Endodermal cell (in vitro differentiated cells): ENCODE measurements at regions not wholly inside any gene's neighbourhood (a gene's known extent, or its start where the extent isn't known, plus 50 kb on each side); places are given as distances from the start of the nearest gene placed in this dataset.

Experiments used
- DNase-seq: peaks from one replicate; pipeline ENCODE4 v3.0.0-alpha.2; 2017
- H3K27ac ChIP-seq: 2 replicates; pipeline ENCODE4 v1.5.1; 2013; ENCODE audit warnings: mild to moderate bottlenecking, low read depth, low read length, moderate library complexity
- H3K27me3 ChIP-seq: 2 replicates; pipeline ENCODE4 v1.6.1; 2013; ENCODE audit warnings: mild to moderate bottlenecking, low read length, moderate library complexity; ENCODE audit not compliant: insufficient read depth, control insufficient read depth, poor library complexity, severe bottlenecking
- H3K36me3 ChIP-seq: 2 replicates; pipeline ENCODE4 v1.7.0; 2013; ENCODE audit warnings: mild to moderate bottlenecking, low read length, moderate library complexity; ENCODE audit not compliant: control insufficient read depth, insufficient read depth
- H3K4me1 ChIP-seq: one replicate; pipeline ENCODE4 v1.7.0; 2013; ENCODE audit warnings: low read length; ENCODE audit not compliant: control insufficient read depth, insufficient read depth
- H3K4me3 ChIP-seq: 2 replicates; pipeline ENCODE4 v1.5.1; 2013; ENCODE audit warnings: mild to moderate bottlenecking, low read length, moderate library complexity
- H3K9ac ChIP-seq: 2 replicates; pipeline ENCODE4 v1.6.1; 2013; ENCODE audit warnings: mild to moderate bottlenecking, low read length, moderate library complexity; ENCODE audit not compliant: poor library complexity, severe bottlenecking; ENCODE audit errors: extremely low read depth
- H3K9me3 ChIP-seq: 2 replicates; pipeline ENCODE4 v1.6.1; 2013; ENCODE audit warnings: mild to moderate bottlenecking, low read length, moderate library complexity; ENCODE audit not compliant: control insufficient read depth
- H3K27ac Mint-ChIP-seq: 2 replicates; pipeline ENCODE4 v1.8.0; 2020; ENCODE audit warnings: mixed read lengths
- H3K27me3 Mint-ChIP-seq: 2 replicates; pipeline ENCODE4 v1.8.0; 2021; ENCODE audit warnings: mild to moderate bottlenecking, mixed read lengths; ENCODE audit not compliant: insufficient read depth
- H3K36me3 Mint-ChIP-seq: 2 replicates; pipeline ENCODE4 v1.8.0; 2020; ENCODE audit warnings: low read depth, mixed read lengths
- H3K4me1 Mint-ChIP-seq: 2 replicates; pipeline ENCODE4 v1.8.0; 2020; ENCODE audit warnings: mixed read lengths
- H3K4me3 Mint-ChIP-seq: 2 replicates; pipeline ENCODE4 v1.8.0; 2020; ENCODE audit warnings: mild to moderate bottlenecking, moderate library complexity, mixed read lengths
- H3K9me3 Mint-ChIP-seq: 2 replicates; pipeline ENCODE4 v1.8.0; 2020; ENCODE audit warnings: mild to moderate bottlenecking, mixed read lengths
- WGBS, 2 experiments: methylation state at CpG; one replicate each; pipeline versions ENCODE4 v1.1.5 to v1.1.7; 2013; ENCODE audit warnings: missing lambda C conversion rate in 2 of 2, mixed read lengths in 1 of 2; ENCODE audit not compliant: insufficient coverage in 1 of 2, insufficient read length in 1 of 2; 5-methylcytosine and 5-hydroxymethylcytosine counted together
- TF ChIP-seq, protein P1 (sequence below): fragments of 200-600 bp; sonication (generic); conservative IDR thresholded peaks from 2 replicates; pipeline ENCODE4 v1.5.0; 2021; ENCODE audit warnings: antibody characterized with exemption, mild to moderate bottlenecking

- TF ChIP-seq, protein P1, sequence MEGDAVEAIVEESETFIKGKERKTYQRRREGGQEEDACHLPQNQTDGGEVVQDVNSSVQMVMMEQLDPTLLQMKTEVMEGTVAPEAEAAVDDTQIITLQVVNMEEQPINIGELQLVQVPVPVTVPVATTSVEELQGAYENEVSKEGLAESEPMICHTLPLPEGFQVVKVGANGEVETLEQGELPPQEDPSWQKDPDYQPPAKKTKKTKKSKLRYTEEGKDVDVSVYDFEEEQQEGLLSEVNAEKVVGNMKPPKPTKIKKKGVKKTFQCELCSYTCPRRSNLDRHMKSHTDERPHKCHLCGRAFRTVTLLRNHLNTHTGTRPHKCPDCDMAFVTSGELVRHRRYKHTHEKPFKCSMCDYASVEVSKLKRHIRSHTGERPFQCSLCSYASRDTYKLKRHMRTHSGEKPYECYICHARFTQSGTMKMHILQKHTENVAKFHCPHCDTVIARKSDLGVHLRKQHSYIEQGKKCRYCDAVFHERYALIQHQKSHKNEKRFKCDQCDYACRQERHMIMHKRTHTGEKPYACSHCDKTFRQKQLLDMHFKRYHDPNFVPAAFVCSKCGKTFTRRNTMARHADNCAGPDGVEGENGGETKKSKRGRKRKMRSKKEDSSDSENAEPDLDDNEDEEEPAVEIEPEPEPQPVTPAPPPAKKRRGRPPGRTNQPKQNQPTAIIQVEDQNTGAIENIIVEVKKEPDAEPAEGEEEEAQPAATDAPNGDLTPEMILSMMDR: no peak
- H3K27ac ChIP-seq: no peak overlapping the region
- Mint-ChIP-seq H3K27ac (no peak overlapping the region), H3K36me3 (no peaks in the 10 kb centered on the region), H3K9me3 (no peaks in the 10 kb centered on the region), H3K4me1 (peaks cover 50% of the 10 kb centered on the region), H3K4me3 (no peak overlapping the region), H3K27me3 (peaks cover 22% of the 10 kb centered on the region)
- DNase-seq: no peak
- WGBS, 2 experiments: 89 to 92% methylated on average over 6 of the region's 6 CpGs
- no peak overlapping the region for H3K9ac ChIP-seq
- H3K4me3 ChIP-seq: no peak overlapping the region
- H3K9me3 ChIP-seq: no peaks in the 10 kb centered on the region
- peaks cover 12% of the 10 kb centered on the region for H3K4me1 ChIP-seq
- H3K36me3 ChIP-seq: no peaks in the 10 kb centered on the region
- H3K27me3 ChIP-seq: no peaks in the 10 kb centered on the region
Measured at GRCh38 chr9:107588393-107588792, 98.8 kb upstream of the KLF4 start.

- DNase-seq: no peak
- Mint-ChIP-seq H3K36me3 (no peaks in the 10 kb centered on the region), H3K4me3 (no peak overlapping the region), H3K27ac (no peak overlapping the region), H3K9me3 (no peaks in the 10 kb centered on the region), H3K4me1 (peaks cover 41% of the 10 kb centered on the region), H3K27me3 (peaks cover 22% of the 10 kb centered on the region)
- Histone ChIP-seq H3K4me1 (peaks cover 12% of the 10 kb centered on the region), H3K36me3 (no peaks in the 10 kb centered on the region), H3K27ac (no peak overlapping the region), H3K27me3 (no peaks in the 10 kb centered on the region), H3K4me3 (no peak overlapping the region), H3K9ac (no peak overlapping the region), H3K9me3 (no peaks in the 10 kb centered on the region)
- WGBS, 2 experiments: 88 to 91% methylated on average over 15 to 26 of the region's 26 CpGs
- TF ChIP-seq, protein P1: no peak
Measured at GRCh38 chr9:107587191-107587963, 97.8 kb upstream of the KLF4 start.

- no peak for DNase-seq
- Histone ChIP-seq H3K27me3 (no peaks in the 10 kb centered on the region), H3K9ac (no peak overlapping the region), H3K4me3 (no peak overlapping the region), H3K27ac (no peak overlapping the region), H3K9me3 (no peaks in the 10 kb centered on the region), H3K36me3 (no peaks in the 10 kb centered on the region), H3K4me1 (peaks cover 12% of the 10 kb centered on the region)
- no peaks in the 10 kb centered on the region for H3K36me3 Mint-ChIP-seq
- TF ChIP-seq, protein P1: no peak
- peaks cover 22% of the 10 kb centered on the region for H3K27me3 Mint-ChIP-seq
- no peak overlapping the region for H3K27ac Mint-ChIP-seq
- H3K4me1 Mint-ChIP-seq: peaks cover 41% of the 10 kb centered on the region
- 92% methylated on average over 3 of the region's 3 CpGs; no CpG with 5 or more reads in 1 of the 2 experiments for WGBS, 2 experiments
- H3K9me3 Mint-ChIP-seq: no peaks in the 10 kb centered on the region
- no peak overlapping the region for H3K4me3 Mint-ChIP-seq
Measured at GRCh38 chr9:107586493-107586892, 96.9 kb upstream of the KLF4 start.
